Ishikawa (cell line): ENCODE measurements at regions not wholly inside any gene's neighbourhood (a gene's known extent, or its start where the extent isn't known, plus 50 kb on each side); places are given as distances from the start of the nearest gene placed in this dataset.

Experiments
- CEBPB ChIP-seq: IDR thresholded peaks from 2 replicates; pipeline ENCODE4 v1.6.1; 2012
- CREB1 ChIP-seq: IDR thresholded peaks from 2 replicates; pipeline ENCODE4 v1.6.1; 2012; ENCODE audit warnings: low read depth
- EGR1 ChIP-seq: IDR thresholded peaks from 2 replicates; pipeline ENCODE4 v1.6.1; 2012
- FOXM1 ChIP-seq: IDR thresholded peaks from 2 replicates; pipeline ENCODE4 v1.6.1; 2012; ENCODE audit warnings: low read depth, borderline replicate concordance
- RAD21 ChIP-seq: IDR thresholded peaks from 2 replicates; pipeline ENCODE4 v1.6.1; 2012; ENCODE audit warnings: low read depth
- TAF1 ChIP-seq: IDR thresholded peaks from 2 replicates; pipeline ENCODE4 v1.6.1; 2012; ENCODE audit warnings: low read depth, mild to moderate bottlenecking
- TCF12 ChIP-seq: IDR thresholded peaks from 2 replicates; pipeline ENCODE4 v1.6.1; 2012; ENCODE audit warnings: low read depth
- TF ChIP-seq, protein P1 (sequence below): IDR thresholded peaks from 2 replicates; pipeline ENCODE4 v1.6.1; 2012; ENCODE audit warnings: low read depth, mild to moderate bottlenecking

DNA sequence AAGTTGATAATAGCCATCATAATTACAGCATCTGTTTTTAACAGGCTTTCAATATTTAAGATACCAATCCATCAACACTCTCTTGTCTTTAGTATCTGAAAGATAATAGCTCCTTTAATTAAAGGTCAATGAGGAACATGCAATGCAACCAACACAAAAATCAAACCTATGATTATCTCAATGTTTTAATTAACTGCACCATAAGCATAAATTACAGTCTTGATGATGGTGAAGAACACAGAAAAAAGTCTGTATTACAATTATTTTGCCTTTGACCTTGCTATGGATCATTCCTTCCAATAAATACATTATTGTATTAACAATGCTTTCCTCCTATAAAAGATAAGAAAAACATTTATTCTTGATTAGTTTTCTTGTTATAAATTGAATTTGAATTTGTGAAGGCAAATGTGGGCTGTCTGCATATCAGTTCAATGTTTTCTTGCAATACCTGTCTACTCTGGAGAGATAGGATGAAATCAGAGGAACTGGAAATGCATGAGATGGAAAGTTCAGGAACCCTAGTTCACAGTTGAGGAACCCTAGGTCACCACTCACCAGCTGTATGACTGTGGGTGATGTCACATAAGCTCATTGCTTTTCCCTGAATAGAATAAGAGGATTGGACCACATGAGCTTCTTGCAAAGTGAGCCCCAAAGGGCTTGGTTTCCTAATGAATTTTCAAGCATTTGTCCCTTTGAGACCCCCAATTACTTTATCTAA, 58.5 kb upstream of the ANXA1 start:
- TF ChIP-seq EGR1, result no peak
- no peak for TF ChIP-seq FOXM1
- TF ChIP-seq, protein P1, sequence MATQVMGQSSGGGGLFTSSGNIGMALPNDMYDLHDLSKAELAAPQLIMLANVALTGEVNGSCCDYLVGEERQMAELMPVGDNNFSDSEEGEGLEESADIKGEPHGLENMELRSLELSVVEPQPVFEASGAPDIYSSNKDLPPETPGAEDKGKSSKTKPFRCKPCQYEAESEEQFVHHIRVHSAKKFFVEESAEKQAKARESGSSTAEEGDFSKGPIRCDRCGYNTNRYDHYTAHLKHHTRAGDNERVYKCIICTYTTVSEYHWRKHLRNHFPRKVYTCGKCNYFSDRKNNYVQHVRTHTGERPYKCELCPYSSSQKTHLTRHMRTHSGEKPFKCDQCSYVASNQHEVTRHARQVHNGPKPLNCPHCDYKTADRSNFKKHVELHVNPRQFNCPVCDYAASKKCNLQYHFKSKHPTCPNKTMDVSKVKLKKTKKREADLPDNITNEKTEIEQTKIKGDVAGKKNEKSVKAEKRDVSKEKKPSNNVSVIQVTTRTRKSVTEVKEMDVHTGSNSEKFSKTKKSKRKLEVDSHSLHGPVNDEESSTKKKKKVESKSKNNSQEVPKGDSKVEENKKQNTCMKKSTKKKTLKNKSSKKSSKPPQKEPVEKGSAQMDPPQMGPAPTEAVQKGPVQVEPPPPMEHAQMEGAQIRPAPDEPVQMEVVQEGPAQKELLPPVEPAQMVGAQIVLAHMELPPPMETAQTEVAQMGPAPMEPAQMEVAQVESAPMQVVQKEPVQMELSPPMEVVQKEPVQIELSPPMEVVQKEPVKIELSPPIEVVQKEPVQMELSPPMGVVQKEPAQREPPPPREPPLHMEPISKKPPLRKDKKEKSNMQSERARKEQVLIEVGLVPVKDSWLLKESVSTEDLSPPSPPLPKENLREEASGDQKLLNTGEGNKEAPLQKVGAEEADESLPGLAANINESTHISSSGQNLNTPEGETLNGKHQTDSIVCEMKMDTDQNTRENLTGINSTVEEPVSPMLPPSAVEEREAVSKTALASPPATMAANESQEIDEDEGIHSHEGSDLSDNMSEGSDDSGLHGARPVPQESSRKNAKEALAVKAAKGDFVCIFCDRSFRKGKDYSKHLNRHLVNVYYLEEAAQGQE, result no peak
- no peak for TF ChIP-seq TAF1
- no peak for TF ChIP-seq RAD21
- no peak for TF ChIP-seq CEBPB
- TF ChIP-seq CREB1, result no peak
- no peak for TF ChIP-seq TCF12
